Fibroblast of the aortic adventitia (primary cell): ENCODE measurements at regions not wholly inside any gene's neighbourhood (a gene's known extent, or its start where the extent isn't known, plus 50 kb on each side); places are given as distances from the start of the nearest gene placed in this dataset.

Source experiments
- DNase-seq: peaks from one replicate; pipeline ENCODE4 v3.0.0-alpha.2; 2010; ENCODE audit warnings: low read depth
- H3K4me3 ChIP-seq: 2 replicates; pipeline ENCODE4 v1.5.1; 2011; ENCODE audit warnings: low read depth, mild to moderate bottlenecking, control low read depth, low read length, moderate library complexity
- TF ChIP-seq, protein P1 (sequence below): IDR thresholded peaks from 2 replicates; pipeline ENCODE4 v1.5.1; 2011; ENCODE audit warnings: mild to moderate bottlenecking, low read length, control low read depth, inconsistent platforms; ENCODE audit not compliant: insufficient read depth

DNA sequence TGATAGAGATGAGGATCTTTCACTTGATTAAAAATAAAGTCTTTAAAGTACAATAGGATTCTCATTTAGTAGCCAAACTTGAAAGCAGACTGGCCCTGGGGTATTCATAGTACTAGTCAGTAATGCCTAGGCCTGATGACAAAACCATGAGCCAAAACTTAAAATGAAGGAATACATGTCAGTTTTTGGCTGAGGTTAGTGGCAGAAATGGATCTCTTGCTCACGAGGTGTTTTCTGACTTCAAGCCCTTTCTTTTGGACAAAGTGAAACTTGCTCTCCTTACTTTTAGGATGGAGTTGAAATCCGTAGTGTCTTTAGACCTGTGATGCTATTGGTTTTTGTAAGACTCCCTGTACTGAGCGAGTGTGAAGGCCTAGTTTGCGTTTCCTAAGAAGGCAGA, 157.7 kb downstream of the CCNG2 start:
- DNase-seq: no peak
- H3K4me3 ChIP-seq: no peak overlapping the region
- TF ChIP-seq, protein P1, sequence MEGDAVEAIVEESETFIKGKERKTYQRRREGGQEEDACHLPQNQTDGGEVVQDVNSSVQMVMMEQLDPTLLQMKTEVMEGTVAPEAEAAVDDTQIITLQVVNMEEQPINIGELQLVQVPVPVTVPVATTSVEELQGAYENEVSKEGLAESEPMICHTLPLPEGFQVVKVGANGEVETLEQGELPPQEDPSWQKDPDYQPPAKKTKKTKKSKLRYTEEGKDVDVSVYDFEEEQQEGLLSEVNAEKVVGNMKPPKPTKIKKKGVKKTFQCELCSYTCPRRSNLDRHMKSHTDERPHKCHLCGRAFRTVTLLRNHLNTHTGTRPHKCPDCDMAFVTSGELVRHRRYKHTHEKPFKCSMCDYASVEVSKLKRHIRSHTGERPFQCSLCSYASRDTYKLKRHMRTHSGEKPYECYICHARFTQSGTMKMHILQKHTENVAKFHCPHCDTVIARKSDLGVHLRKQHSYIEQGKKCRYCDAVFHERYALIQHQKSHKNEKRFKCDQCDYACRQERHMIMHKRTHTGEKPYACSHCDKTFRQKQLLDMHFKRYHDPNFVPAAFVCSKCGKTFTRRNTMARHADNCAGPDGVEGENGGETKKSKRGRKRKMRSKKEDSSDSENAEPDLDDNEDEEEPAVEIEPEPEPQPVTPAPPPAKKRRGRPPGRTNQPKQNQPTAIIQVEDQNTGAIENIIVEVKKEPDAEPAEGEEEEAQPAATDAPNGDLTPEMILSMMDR: no peak

DNA sequence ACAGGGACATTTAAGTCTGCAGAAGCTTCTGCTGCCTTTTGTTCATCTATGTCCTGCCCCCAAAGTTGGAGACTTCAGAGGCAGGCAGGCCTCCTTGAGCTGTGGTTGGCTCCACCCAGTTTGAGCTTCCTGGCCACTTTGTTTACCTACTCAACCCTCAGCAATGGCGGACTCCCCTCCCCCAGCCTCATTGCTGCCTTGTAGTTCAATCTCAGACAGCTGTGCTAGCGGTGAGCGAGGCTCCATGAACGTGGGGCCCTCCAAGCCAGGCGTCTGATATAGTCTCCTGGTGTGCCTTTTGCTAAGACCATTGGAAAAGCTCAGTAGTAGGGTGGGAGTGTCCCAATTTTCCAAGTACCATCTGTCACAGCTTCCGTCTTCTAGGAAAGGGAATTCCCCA, 170.1 kb downstream of the CCNG2 start:
- TF ChIP-seq, protein P1: no peak
- no peak for DNase-seq

DNA sequence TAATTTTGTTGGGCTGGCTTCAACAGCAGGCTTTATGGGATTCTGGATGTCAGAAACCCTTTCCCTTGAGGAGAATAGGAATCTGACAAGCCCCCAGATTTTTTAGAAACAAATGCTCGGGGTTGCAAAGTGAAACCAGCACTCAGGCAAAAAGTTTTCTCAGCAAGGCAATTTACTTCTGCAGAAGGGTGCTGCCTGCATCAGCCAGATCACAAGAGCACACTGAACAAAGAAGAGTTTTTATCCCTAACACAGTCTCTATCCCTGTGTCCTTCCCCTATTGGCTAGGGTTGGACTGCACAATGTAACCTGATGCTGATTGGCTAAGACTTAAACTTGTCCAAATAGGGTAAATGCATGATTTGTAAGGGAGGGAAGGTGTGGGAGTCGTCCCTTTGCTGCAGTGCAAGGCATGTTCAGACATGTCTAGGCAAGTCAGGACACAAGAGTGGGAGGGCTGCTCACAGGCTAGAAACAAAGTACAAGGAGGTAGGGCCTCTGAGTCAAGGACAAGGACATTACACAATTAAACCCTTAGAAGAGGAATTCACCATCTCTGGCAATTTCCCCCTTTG, 175.8 kb downstream of the CCNG2 start:
- no peak overlapping the region for H3K4me3 ChIP-seq
- TF ChIP-seq, protein P1: no peak
- no peak for DNase-seq

More for the DNA sequence above, 170.1 kb downstream of the CCNG2 start:
- no peak overlapping the region for H3K4me3 ChIP-seq

DNA sequence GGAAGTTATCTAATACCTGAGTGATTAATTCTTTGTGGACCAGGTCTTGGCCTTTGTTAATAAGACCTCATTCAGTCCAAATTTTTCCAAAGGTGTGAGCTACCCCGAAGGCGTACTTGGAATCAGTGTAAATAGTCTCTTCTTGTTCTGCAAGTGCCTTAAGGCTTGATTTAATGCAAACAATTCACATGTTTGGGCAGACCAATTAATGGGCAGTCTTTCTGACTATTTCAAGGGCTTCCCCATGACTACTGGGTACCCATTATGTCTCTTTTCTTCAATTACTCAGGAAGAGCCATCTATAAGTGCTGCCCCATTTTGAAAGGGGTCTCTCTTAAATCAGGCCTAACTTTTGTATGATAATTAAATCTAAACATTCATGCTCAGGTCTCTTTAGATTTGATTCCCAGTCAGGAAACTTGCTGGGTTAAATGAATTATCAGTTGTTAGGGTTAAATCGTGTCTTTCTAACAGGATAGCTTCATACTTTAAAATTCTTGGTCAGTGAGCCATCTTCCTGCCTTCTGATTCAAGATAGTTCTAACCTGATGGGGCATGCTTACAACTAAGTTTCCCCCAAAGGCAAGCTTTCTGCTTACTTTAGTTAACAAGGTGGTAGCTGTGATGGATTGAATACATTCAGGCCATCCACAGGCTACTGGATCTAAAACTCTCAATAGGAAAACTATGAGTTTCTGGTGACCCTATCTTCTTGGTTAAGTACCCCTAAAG, 179.6 kb downstream of the CCNG2 start:
- TF ChIP-seq, protein P1: no peak
- no peak for DNase-seq
- no peak overlapping the region for H3K4me3 ChIP-seq

DNA sequence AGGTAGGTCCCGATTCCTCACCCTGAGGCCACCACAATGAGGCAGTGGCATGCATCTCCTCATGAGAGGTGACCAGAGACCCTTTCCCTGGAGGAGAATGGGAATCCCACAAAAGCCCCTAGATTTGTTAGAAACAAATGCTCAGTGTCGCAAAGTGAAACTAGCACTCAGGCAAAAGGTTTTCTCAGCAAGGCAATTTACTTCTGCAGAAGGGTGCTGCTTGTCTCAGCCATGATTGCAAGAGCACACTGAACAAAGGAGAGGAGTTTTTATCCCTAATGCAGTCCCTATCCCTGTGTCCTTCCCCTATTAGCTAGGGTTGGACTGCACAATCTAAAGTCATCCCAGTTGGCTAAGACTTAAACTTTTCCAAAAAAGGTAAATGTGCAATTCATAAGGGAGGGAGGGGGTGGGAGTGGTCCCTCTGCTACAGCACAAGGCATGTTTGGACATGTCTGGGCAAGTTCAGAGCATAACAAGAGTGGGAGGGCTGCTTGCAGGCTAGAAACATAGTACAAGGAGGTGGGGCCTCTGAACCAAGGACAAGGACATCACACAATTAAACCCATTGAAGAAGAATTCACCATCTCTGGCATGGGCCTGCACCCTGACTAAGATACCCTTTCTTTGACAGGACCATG, 185.3 kb downstream of the CCNG2 start:
- H3K4me3 ChIP-seq: no peak overlapping the region
- DNase-seq: no peak
- TF ChIP-seq, protein P1: no peak

DNA sequence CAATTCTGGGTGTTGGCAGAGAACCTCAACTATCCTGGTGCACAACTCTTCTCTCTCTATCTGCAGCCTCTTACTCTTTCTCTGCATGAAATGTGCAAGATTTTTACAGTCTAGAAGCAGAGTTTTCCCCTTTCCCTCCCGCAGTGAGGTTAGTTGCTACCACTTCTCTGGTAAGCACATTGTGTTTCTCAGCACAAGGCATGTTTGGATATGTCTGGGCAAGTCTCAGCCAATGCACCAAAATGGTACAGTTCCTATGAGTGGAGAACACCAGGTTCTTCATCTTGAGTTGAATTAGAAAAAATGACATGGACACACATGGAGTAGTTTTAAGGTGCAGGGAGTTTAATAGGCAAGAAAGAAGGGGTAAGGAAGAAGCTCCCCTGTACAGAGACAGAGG, 187.0 kb downstream of the CCNG2 start:
- H3K4me3 ChIP-seq: no peak overlapping the region
- DNase-seq: no peak
- TF ChIP-seq, protein P1: no peak
